ENCODE measurements at regions not wholly inside any gene's neighbourhood (a gene's known extent, or its start where the extent isn't known, plus 50 kb on each side); places are given as distances from the start of the nearest gene placed in this dataset.

GRCh38 chr11:122276221-122276620 lies 160.2 kb upstream of the BLID start:
- no peak for DNase-seq (ENCODE audit: low spot score)
- no peaks in the 10 kb centered on the region for H3K36me3 ChIP-seq
- H3K9me3 ChIP-seq (ENCODE audit: low read depth), result no peaks in the 10 kb centered on the region
- peaks cover 20% of the 10 kb centered on the region for H3K36me3 Mint-ChIP-seq
- peaks cover 3% of the 10 kb centered on the region for H3K9me3 Mint-ChIP-seq
- H4K20me1 ChIP-seq (ENCODE audit: low read depth), result no peaks in the 10 kb centered on the region
- no peaks in the 10 kb centered on the region for H3F3A ChIP-seq (ENCODE audit: low read depth)
- H3K27ac Mint-ChIP-seq, result no peak overlapping the region
- no peak overlapping the region for H3K4me3 ChIP-seq
- no peak overlapping the region for H3K27ac ChIP-seq
- no peak overlapping the region for H3K4me2 ChIP-seq
- H3K27me3 ChIP-seq, result no peaks in the 10 kb centered on the region
- H3K4me1 ChIP-seq, result no peaks in the 10 kb centered on the region
- no peak overlapping the region for H3K4me3 Mint-ChIP-seq
- H3K79me2 ChIP-seq (ENCODE audit: low read depth), result no peaks in the 10 kb centered on the region
- peaks cover 42% of the 10 kb centered on the region for H3K4me1 Mint-ChIP-seq
- H2AFZ ChIP-seq (replicated peaks), result no peak overlapping the region
- no peaks in the 10 kb centered on the region for H3K27me3 Mint-ChIP-seq (ENCODE audit: insufficient read depth, low read depth)
- TF ChIP-seq EZH2phosphoT487 (IDR thresholded peaks at IDR 0.05), result no peak
- TF ChIP-seq EZH2 (IDR thresholded peaks at IDR 0.05), result no peak
- no peak for TF ChIP-seq CTCF (IDR thresholded peaks at IDR 0.05)
- H3K9ac ChIP-seq, result no peak overlapping the region

- peaks cover 7% of the 10 kb centered on the region for H3K4me1 ChIP-seq
- H3F3A ChIP-seq (ENCODE audit: low read depth), result no peaks in the 10 kb centered on the region
- H3K79me2 ChIP-seq (ENCODE audit: low read depth), result no peaks in the 10 kb centered on the region
- no peaks in the 10 kb centered on the region for H4K20me1 ChIP-seq (ENCODE audit: low read depth)
- no peak for DNase-seq (ENCODE audit: low spot score)
- H3K4me3 ChIP-seq, result no peak overlapping the region
- H3K27ac ChIP-seq, result no peak overlapping the region
- no peaks in the 10 kb centered on the region for H3K9me3 Mint-ChIP-seq
- no peak overlapping the region for H3K27ac Mint-ChIP-seq
- peaks cover 13% of the 10 kb centered on the region for H3K36me3 Mint-ChIP-seq
- H3K9me3 ChIP-seq (ENCODE audit: low read depth), result no peaks in the 10 kb centered on the region
- H3K36me3 ChIP-seq, result no peaks in the 10 kb centered on the region
- no peak overlapping the region for H2AFZ ChIP-seq (replicated peaks)
- H3K4me1 Mint-ChIP-seq, result peaks cover 42% of the 10 kb centered on the region
- no peak overlapping the region for H3K4me3 Mint-ChIP-seq
- no peak overlapping the region for H3K4me2 ChIP-seq
- H3K9ac ChIP-seq, result no peak overlapping the region
- no peaks in the 10 kb centered on the region for H3K27me3 ChIP-seq
- TF ChIP-seq CTCF (IDR thresholded peaks at IDR 0.05) (no peak), EZH2phosphoT487 (IDR thresholded peaks at IDR 0.05) (no peak), EZH2 (IDR thresholded peaks at IDR 0.05) (no peak)
- no peaks in the 10 kb centered on the region for H3K27me3 Mint-ChIP-seq (ENCODE audit: insufficient read depth, low read depth)
These were observed 159.5 kb upstream of the BLID start for GRCh38 chr11:122275508-122275907.

- no peaks in the 10 kb centered on the region for H3F3A ChIP-seq (ENCODE audit: low read depth)
- no peak overlapping the region for H3K4me2 ChIP-seq
- Mint-ChIP-seq H3K27ac (peak overlapping the region; percentile 57), H3K9me3 (no peaks in the 10 kb centered on the region), H3K27me3 (ENCODE audit: insufficient read depth, low read depth) (no peaks in the 10 kb centered on the region), H3K4me1 (peaks cover 57% of the 10 kb centered on the region), H3K4me3 (no peak overlapping the region), H3K36me3 (peaks cover 13% of the 10 kb centered on the region)
- TF ChIP-seq EZH2 (IDR thresholded peaks at IDR 0.05) (no peak), CTCF (IDR thresholded peaks at IDR 0.05) (no peak), EZH2phosphoT487 (IDR thresholded peaks at IDR 0.05) (no peak)
- H3K4me1 ChIP-seq, result peaks cover 15% of the 10 kb centered on the region
- no peaks in the 10 kb centered on the region for H4K20me1 ChIP-seq (ENCODE audit: low read depth)
- no peak overlapping the region for H2AFZ ChIP-seq (replicated peaks)
- H3K9me3 ChIP-seq (ENCODE audit: low read depth), result no peaks in the 10 kb centered on the region
- H3K79me2 ChIP-seq (ENCODE audit: low read depth), result no peaks in the 10 kb centered on the region
- H3K36me3 ChIP-seq, result no peaks in the 10 kb centered on the region
- DNase-seq (ENCODE audit: low spot score), result no peak
- no peaks in the 10 kb centered on the region for H3K27me3 ChIP-seq
- no peak overlapping the region for H3K4me3 ChIP-seq
- H3K9ac ChIP-seq, result no peak overlapping the region
- H3K27ac ChIP-seq, result no peak overlapping the region
These were observed 157.6 kb upstream of the BLID start for GRCh38 chr11:122273476-122274191.
